NCI-H69 (cell line): ENCODE measurements at regions not wholly inside any gene's neighbourhood (a gene's known extent, or its start where the extent isn't known, plus 50 kb on each side); places are given as distances from the start of the nearest gene placed in this dataset.
A peak's percentile ranks its signal among the peaks of the same experiment; 100 is the strongest.

Source experiments
- DNase-seq: peaks from one replicate; lab custom pipeline; 2025; lab: John Stamatoyannopoulos, UW

- DNase-seq, result no peak
These were observed 407.8 kb downstream of the CBLN4 start for GRCh38 chr20:55597526-55597925.

- peak; percentile 7 for DNase-seq
These were observed 408.9 kb downstream of the CBLN4 start for GRCh38 chr20:55596431-55596830.

- DNase-seq, result no peak
These were observed 412.5 kb downstream of the CBLN4 start for GRCh38 chr20:55592866-55593265.

GRCh38 chr20:55586610-55587009, 418.7 kb downstream of the CBLN4 start:
- peak; percentile 73 for DNase-seq

GRCh38 chr20:55584964-55585363, 420.4 kb downstream of the CBLN4 start:
- no peak for DNase-seq

GRCh38 chr20:55584307-55584706, 421.0 kb downstream of the CBLN4 start:
- DNase-seq, result no peak

GRCh38 chr20:55583036-55583435, 422.3 kb downstream of the CBLN4 start:
- DNase-seq, result no peak

GRCh38 chr20:55582498-55582897, 422.8 kb downstream of the CBLN4 start:
- DNase-seq, result no peak

- no peak for DNase-seq
These were observed 423.8 kb downstream of the CBLN4 start for GRCh38 chr20:55581519-55581918.

- no peak for DNase-seq
These were observed 424.8 kb downstream of the CBLN4 start for GRCh38 chr20:55580475-55580874.

- no peak for DNase-seq
These were observed 425.5 kb downstream of the CBLN4 start for GRCh38 chr20:55579802-55580201.

GRCh38 chr20:55576981-55577380, 428.3 kb downstream of the CBLN4 start:
- DNase-seq, result no peak

GRCh38 chr20:55569084-55569483, 436.2 kb downstream of the CBLN4 start:
- no peak for DNase-seq

- DNase-seq, result no peak
These were observed 437.5 kb downstream of the CBLN4 start for GRCh38 chr20:55567826-55568225.

- no peak for DNase-seq
These were observed 440.1 kb downstream of the CBLN4 start for GRCh38 chr20:55565096-55565773.

- DNase-seq, result no peak
These were observed 444.1 kb downstream of the CBLN4 start for GRCh38 chr20:55561259-55561658.

GRCh38 chr20:55557191-55557590, 448.1 kb downstream of the CBLN4 start:
- DNase-seq, result no peak

GRCh38 chr20:55555075-55555650, 450.2 kb downstream of the CBLN4 start:
- DNase-seq, result no peak

GRCh38 chr20:55544638-55545037, 460.7 kb downstream of the CBLN4 start:
- DNase-seq, result no peak

- DNase-seq, result no peak
These were observed 464.8 kb downstream of the CBLN4 start for GRCh38 chr20:55540486-55540885.

- DNase-seq, result no peak
These were observed 465.3 kb downstream of the CBLN4 start for GRCh38 chr20:55540013-55540412.

GRCh38 chr20:55538261-55538908, 466.9 kb downstream of the CBLN4 start:
- DNase-seq, result no peak

- no peak for DNase-seq
These were observed 470.0 kb downstream of the CBLN4 start for GRCh38 chr20:55535366-55535765.

- no peak for DNase-seq
These were observed 471.7 kb downstream of the CBLN4 start for GRCh38 chr20:55533632-55534031.
